ENCODE measurements at regions not wholly inside any gene's neighbourhood (a gene's known extent, or its start where the extent isn't known, plus 50 kb on each side); places are given as distances from the start of the nearest gene placed in this dataset.

DNA sequence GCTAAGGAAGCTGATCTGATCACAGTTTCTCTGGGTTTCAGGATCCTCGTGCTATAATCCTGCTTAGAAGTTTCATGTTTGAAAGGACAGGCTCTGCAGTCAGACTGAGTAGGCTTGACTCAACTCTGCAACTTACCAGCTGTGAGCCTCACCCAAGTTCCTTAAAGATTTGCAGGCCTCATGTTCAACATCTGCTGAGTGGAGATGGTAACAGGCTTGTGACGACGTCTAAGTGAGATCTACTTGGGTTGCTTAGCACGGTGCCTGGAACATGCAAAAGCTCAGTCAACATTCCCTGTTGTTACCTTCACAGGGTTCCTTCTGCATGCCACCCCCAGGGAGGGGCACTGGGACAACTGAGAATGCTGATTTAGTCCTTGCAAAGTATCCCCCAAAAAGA, 164.2 kb downstream of the C1D start:
- no peaks in the 10 kb centered on the region for H4K20me1 ChIP-seq (ENCODE audit: insufficient read depth)
- H3K27ac ChIP-seq (ENCODE audit: low read length), result no peak overlapping the region
- H3K9me2 ChIP-seq (ENCODE audit: insufficient read depth, low read length), result no peaks in the 10 kb centered on the region
- TF ChIP-seq REST (IDR thresholded peaks at IDR 0.05; ENCODE audit: borderline replicate concordance), result no peak
- TF ChIP-seq MXI1 (conservative IDR thresholded peaks at IDR 0.05; ENCODE audit: poor library complexity, severe bottlenecking), result no peak
- TF ChIP-seq EP300 (conservative IDR thresholded peaks at IDR 0.05; ENCODE audit: poor library complexity, severe bottlenecking), result no peak
- TF ChIP-seq SMC3 (conservative IDR thresholded peaks at IDR 0.05; ENCODE audit: poor library complexity), result no peak
- TF ChIP-seq, protein P1, sequence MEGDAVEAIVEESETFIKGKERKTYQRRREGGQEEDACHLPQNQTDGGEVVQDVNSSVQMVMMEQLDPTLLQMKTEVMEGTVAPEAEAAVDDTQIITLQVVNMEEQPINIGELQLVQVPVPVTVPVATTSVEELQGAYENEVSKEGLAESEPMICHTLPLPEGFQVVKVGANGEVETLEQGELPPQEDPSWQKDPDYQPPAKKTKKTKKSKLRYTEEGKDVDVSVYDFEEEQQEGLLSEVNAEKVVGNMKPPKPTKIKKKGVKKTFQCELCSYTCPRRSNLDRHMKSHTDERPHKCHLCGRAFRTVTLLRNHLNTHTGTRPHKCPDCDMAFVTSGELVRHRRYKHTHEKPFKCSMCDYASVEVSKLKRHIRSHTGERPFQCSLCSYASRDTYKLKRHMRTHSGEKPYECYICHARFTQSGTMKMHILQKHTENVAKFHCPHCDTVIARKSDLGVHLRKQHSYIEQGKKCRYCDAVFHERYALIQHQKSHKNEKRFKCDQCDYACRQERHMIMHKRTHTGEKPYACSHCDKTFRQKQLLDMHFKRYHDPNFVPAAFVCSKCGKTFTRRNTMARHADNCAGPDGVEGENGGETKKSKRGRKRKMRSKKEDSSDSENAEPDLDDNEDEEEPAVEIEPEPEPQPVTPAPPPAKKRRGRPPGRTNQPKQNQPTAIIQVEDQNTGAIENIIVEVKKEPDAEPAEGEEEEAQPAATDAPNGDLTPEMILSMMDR (IDR thresholded peaks at IDR 0.05; ENCODE audit: poor library complexity, severe bottlenecking), result no peak
- no peak for TF ChIP-seq POLR2AphosphoS5 (IDR thresholded peaks at IDR 0.05)
- TF ChIP-seq RAD21 (conservative IDR thresholded peaks at IDR 0.05), result no peak
- no peak for TF ChIP-seq EZH2 (IDR thresholded peaks at IDR 0.05; ENCODE audit: borderline replicate concordance, insufficient read depth, low read length, poor library complexity, severe bottlenecking)
- TF ChIP-seq TAF1 (IDR thresholded peaks at IDR 0.05; ENCODE audit: low read depth), result no peak
- no peak overlapping the region for H3K9ac ChIP-seq (ENCODE audit: low read length)
- no peak overlapping the region for H2AFZ ChIP-seq (ENCODE audit: low read depth, low read length)
- H3K36me3 ChIP-seq (ENCODE audit: insufficient read depth, low read length), result no peaks in the 10 kb centered on the region
- H3K9me3 ChIP-seq (ENCODE audit: low read length), result no peaks in the 10 kb centered on the region
- no peak overlapping the region for H3K4me3 ChIP-seq (ENCODE audit: low read length)
- no peaks in the 10 kb centered on the region for H3F3A ChIP-seq (ENCODE audit: insufficient read depth, low read length, poor library complexity, severe bottlenecking)
- no peaks in the 10 kb centered on the region for H3K79me2 ChIP-seq (replicated peaks; ENCODE audit: insufficient read depth, low read length)
- H3K4me2 ChIP-seq (ENCODE audit: low read length), result no peak overlapping the region
- no peaks in the 10 kb centered on the region for H3K27me3 ChIP-seq (ENCODE audit: insufficient read depth, low read depth, low read length)

GRCh38 chr2:67899187-67899586, 163.6 kb downstream of the C1D start:
- Histone ChIP-seq H3K9ac (ENCODE audit: low read length) (no peak overlapping the region), H3K79me2 (replicated peaks; ENCODE audit: insufficient read depth, low read length) (no peaks in the 10 kb centered on the region), H2AFZ (ENCODE audit: low read depth, low read length) (no peak overlapping the region), H3K27me3 (ENCODE audit: insufficient read depth, low read depth, low read length) (no peaks in the 10 kb centered on the region), H4K20me1 (ENCODE audit: insufficient read depth) (no peaks in the 10 kb centered on the region), H3F3A (ENCODE audit: insufficient read depth, low read length, poor library complexity, severe bottlenecking) (no peaks in the 10 kb centered on the region), H3K4me2 (ENCODE audit: low read length) (no peak overlapping the region), H3K4me3 (ENCODE audit: low read length) (no peak overlapping the region), H3K9me2 (ENCODE audit: insufficient read depth, low read length) (no peaks in the 10 kb centered on the region), H3K36me3 (ENCODE audit: insufficient read depth, low read length) (no peaks in the 10 kb centered on the region), H3K9me3 (ENCODE audit: low read length) (no peaks in the 10 kb centered on the region), H3K27ac (ENCODE audit: low read length) (no peak overlapping the region)
- no peak for TF ChIP-seq EZH2 (IDR thresholded peaks at IDR 0.05; ENCODE audit: borderline replicate concordance, insufficient read depth, low read length, poor library complexity, severe bottlenecking)

- no peak overlapping the region for H3K4me3 ChIP-seq (ENCODE audit: low read length)
- no peak for TF ChIP-seq EP300 (conservative IDR thresholded peaks at IDR 0.05; ENCODE audit: poor library complexity, severe bottlenecking)
- TF ChIP-seq MXI1 (conservative IDR thresholded peaks at IDR 0.05; ENCODE audit: poor library complexity, severe bottlenecking), result no peak
- no peak for TF ChIP-seq POLR2AphosphoS5 (IDR thresholded peaks at IDR 0.05)
- no peak for TF ChIP-seq RAD21 (conservative IDR thresholded peaks at IDR 0.05)
- TF ChIP-seq, protein P1 (IDR thresholded peaks at IDR 0.05; ENCODE audit: poor library complexity, severe bottlenecking), result no peak
- TF ChIP-seq TAF1 (IDR thresholded peaks at IDR 0.05; ENCODE audit: low read depth), result no peak
- no peak for TF ChIP-seq EZH2 (IDR thresholded peaks at IDR 0.05; ENCODE audit: borderline replicate concordance, insufficient read depth, low read length, poor library complexity, severe bottlenecking)
- TF ChIP-seq REST (IDR thresholded peaks at IDR 0.05; ENCODE audit: borderline replicate concordance), result no peak
- no peak for TF ChIP-seq SMC3 (conservative IDR thresholded peaks at IDR 0.05; ENCODE audit: poor library complexity)
- no peak overlapping the region for H3K27ac ChIP-seq (ENCODE audit: low read length)
- no peaks in the 10 kb centered on the region for H3K36me3 ChIP-seq (ENCODE audit: insufficient read depth, low read length)
- H4K20me1 ChIP-seq (ENCODE audit: insufficient read depth), result no peaks in the 10 kb centered on the region
- H3K79me2 ChIP-seq (replicated peaks; ENCODE audit: insufficient read depth, low read length), result no peaks in the 10 kb centered on the region
- H3K4me2 ChIP-seq (ENCODE audit: low read length), result no peak overlapping the region
- no peak overlapping the region for H3K9ac ChIP-seq (ENCODE audit: low read length)
- no peaks in the 10 kb centered on the region for H3F3A ChIP-seq (ENCODE audit: insufficient read depth, low read length, poor library complexity, severe bottlenecking)
- no peaks in the 10 kb centered on the region for H3K9me2 ChIP-seq (ENCODE audit: insufficient read depth, low read length)
- H3K27me3 ChIP-seq (ENCODE audit: insufficient read depth, low read depth, low read length), result no peaks in the 10 kb centered on the region
- no peak overlapping the region for H2AFZ ChIP-seq (ENCODE audit: low read depth, low read length)
- no peaks in the 10 kb centered on the region for H3K9me3 ChIP-seq (ENCODE audit: low read length)
Observed at GRCh38 chr2:67900826-67901225, 162.0 kb downstream of the C1D start.

All from neural cell (in vitro differentiated cells).